Islet of Langerhans (tissue), 1 donor: ENCODE measurements at regions not wholly inside any gene's neighbourhood (a gene's known extent, or its start where the extent isn't known, plus 50 kb on each side); places are given as distances from the start of the nearest gene placed in this dataset.

Experiments used
- FAIRE-seq: peaks from one replicate; lab custom pipeline; 2011; peaks lifted over from hg19 to GRCh38; lab: Jason Lieb, UNC

DNA sequence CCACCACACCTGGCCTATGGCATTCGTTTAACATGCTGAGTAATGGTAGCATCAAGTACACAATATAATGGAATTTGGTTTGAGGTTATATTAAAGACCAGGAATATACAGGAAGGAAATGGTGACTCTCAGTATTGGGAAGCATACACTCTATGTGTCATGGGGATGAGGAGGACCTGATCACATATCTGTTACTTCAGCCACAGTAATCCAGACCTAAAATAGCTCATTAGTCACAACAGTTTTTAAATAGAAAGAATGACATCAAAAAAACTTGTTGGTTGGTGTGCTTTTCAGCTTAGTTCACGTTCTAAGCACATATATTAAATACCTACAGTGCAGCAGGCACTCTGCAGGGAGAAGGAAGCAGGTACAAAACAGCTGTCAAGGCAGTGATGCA, 52.5 kb upstream of the ATP2C1 start:
- no peak for FAIRE-seq

DNA sequence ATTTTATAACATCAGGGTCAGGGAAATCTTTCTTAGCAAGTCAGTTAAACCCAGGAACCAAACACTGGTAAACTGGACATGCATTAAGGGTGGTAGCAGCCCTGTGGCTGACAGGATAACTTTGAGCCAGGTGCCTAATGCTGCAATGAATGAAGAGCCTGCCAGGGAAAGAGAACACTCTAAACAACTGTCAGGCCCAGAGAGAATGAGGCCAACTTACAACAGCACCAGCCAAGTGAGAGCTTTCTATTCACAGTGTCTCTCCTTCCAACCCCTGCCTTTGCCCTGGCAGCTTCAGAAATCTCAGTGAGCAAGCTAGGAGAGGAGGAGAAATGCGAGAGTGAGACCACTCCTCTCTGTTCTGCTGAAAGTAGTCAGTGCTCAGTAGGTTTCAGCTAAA, 50.4 kb upstream of the ATP2C1 start:
- FAIRE-seq, result no peak
